Colonic mucosa (tissue), 4 donors: ENCODE measurements at regions not wholly inside any gene's neighbourhood (a gene's known extent, or its start where the extent isn't known, plus 50 kb on each side); places are given as distances from the start of the nearest gene placed in this dataset.
"Not testable (repeated sequence)": the region's sequence is repeated elsewhere in the genome, so short reads cannot be mapped to it uniquely, and the experiment has no call there.

Source experiments
- DNase-seq: peaks from one replicate; pipeline ENCODE4 v3.0.0-alpha.2; 2020
- H3K27ac ChIP-seq: fragments of 200-600 bp; one replicate; pipeline ENCODE4 v1.8.0; 2021
- H3K27me3 ChIP-seq: fragments of 200-600 bp; one replicate; pipeline ENCODE4 v1.8.0; 2021
- H3K36me3 ChIP-seq: fragments of 200-600 bp; one replicate; pipeline ENCODE4 v1.8.0; 2021
- H3K4me1 ChIP-seq: fragments of 200-600 bp; one replicate; pipeline ENCODE4 v1.8.0; 2021; ENCODE audit warnings: mild to moderate bottlenecking
- H3K4me3 ChIP-seq: fragments of 200-600 bp; one replicate; pipeline ENCODE4 v1.8.0; 2021
- H3K9ac ChIP-seq, 2 donors: one replicate each; pipeline ENCODE4 v1.7.0; 2013; ENCODE audit warnings: control low read depth in 2 of 2, low read depth in 2 of 2, low read length in 2 of 2
- H3K9me3 ChIP-seq: fragments of 200-600 bp; one replicate; pipeline ENCODE4 v1.8.0; 2021
- intact Hi-C: fragments of 100-400 bp; cut with DNase I; formaldehyde crosslinking; loops from one replicate; pipeline ENCODE4 v1.14.1; 2022
- TF ChIP-seq, protein P1 (sequence below): fragments of 200-600 bp; IDR thresholded peaks from one replicate; pipeline ENCODE4 v1.8.0; 2022; ENCODE audit warnings: antibody characterized with exemption, mild to moderate bottlenecking
- donor health status: healthy.
- donor health status: DM: no; HTN: no; CAD: no.
- donor health status: DM: no; HTN: no; CAD: no.

DNA sequence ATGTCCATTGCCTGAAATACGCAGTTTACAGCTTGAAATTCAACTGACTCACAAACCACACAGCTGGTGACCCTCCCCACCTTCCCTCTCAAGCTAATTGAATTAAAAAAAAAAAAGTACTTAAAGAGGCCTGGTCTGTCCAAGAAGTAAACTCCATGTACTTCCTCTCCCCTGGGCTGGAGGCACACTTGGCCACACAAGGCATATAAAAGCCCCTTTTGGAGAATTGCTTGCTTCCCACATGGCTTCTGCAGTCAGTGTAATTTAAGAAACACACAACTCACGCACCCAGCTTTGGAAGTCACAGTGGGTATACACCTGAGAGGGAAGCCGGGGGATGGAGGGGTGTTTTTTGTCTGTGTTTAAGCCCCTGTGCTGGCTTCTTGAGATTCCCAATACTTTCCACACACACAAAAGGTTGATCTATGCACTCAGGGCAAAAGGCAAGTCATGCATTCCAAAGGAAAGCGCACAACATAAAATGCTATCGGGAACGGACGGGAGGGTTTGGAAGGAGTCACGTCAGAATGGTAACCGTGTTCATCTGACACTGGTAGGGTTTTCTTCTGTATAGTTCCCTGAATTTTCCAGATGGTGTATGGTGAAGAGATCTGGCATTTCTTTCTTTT, 106.6 kb upstream of the ALDH1A3 start:
- H3K27me3 ChIP-seq, result no peaks in the 10 kb centered on the region
- H3K9ac ChIP-seq, result no peak overlapping the region
- no peaks in the 10 kb centered on the region for H3K9me3 ChIP-seq
- H3K36me3 ChIP-seq, result no peaks in the 10 kb centered on the region
- no peaks in the 10 kb centered on the region for H3K4me1 ChIP-seq
- H3K4me3 ChIP-seq, result no peak overlapping the region
- TF ChIP-seq, protein P1, sequence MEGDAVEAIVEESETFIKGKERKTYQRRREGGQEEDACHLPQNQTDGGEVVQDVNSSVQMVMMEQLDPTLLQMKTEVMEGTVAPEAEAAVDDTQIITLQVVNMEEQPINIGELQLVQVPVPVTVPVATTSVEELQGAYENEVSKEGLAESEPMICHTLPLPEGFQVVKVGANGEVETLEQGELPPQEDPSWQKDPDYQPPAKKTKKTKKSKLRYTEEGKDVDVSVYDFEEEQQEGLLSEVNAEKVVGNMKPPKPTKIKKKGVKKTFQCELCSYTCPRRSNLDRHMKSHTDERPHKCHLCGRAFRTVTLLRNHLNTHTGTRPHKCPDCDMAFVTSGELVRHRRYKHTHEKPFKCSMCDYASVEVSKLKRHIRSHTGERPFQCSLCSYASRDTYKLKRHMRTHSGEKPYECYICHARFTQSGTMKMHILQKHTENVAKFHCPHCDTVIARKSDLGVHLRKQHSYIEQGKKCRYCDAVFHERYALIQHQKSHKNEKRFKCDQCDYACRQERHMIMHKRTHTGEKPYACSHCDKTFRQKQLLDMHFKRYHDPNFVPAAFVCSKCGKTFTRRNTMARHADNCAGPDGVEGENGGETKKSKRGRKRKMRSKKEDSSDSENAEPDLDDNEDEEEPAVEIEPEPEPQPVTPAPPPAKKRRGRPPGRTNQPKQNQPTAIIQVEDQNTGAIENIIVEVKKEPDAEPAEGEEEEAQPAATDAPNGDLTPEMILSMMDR, result no peak
- intact Hi-C loops, result no loop called here
- H3K27ac ChIP-seq, result no peak overlapping the region
- DNase-seq, result peak; percentile 10

GRCh38 chr15:100774044-100774443, 105.6 kb upstream of the ALDH1A3 start:
- DNase-seq, result not testable (repeated sequence)

DNA sequence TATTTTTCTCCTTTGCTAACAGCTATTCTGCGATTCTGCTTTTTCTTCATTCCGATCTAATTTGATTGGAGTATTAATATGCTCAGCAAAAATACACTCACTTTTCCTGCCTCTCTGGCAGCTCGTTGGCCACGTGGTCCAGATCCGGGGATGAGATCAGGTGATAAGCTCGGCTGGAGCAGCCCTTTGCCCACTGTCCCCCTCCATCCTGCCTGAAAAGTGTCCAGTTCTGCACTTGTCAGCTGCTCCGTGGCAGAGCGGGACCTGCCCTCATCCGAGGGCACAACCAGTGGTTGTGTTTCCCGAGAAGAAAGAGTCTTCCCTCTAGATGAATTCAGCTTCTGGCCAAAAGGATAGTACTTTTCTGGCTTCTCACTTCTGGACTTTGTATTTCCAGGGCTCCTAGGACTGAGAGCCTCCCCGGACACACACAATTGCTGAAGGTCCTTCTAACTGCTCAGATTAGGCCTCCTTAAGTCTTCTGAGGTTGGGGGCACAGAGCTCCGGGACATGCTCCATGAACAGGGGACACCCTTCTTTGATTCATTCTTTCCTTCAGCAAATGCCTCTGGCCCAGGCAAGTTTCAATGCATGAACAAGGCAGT, 103.9 kb upstream of the ALDH1A3 start:
- peak; percentile 5 for DNase-seq
- intact Hi-C loops, result no loop called here

More at GRCh38 chr15:100774044-100774443, 105.6 kb upstream of the ALDH1A3 start:
- H3K4me3 ChIP-seq, H3K9me3 ChIP-seq, H3K27ac ChIP-seq, H3K4me1 ChIP-seq, H3K27me3 ChIP-seq, H3K9ac ChIP-seq, H3K36me3 ChIP-seq, intact Hi-C loops: not testable (repeated sequence)

GRCh38 chr15:100777821-100778220, 101.8 kb upstream of the ALDH1A3 start:
- H3K9ac ChIP-seq, result no peak overlapping the region
- H3K36me3 ChIP-seq, result no peaks in the 10 kb centered on the region
- H3K27me3 ChIP-seq, result no peaks in the 10 kb centered on the region
- DNase-seq, result no peak
- TF ChIP-seq, protein P1, result no peak
- no peak overlapping the region for H3K4me3 ChIP-seq
- intact Hi-C loops, result no loop called here
- H3K4me1 ChIP-seq, result no peaks in the 10 kb centered on the region
- no peak overlapping the region for H3K27ac ChIP-seq
- no peaks in the 10 kb centered on the region for H3K9me3 ChIP-seq

More for the DNA sequence above, 103.9 kb upstream of the ALDH1A3 start:
- Histone ChIP-seq H3K9me3 (no peaks in the 10 kb centered on the region), H3K4me1 (no peaks in the 10 kb centered on the region), H3K27me3 (no peaks in the 10 kb centered on the region), H3K4me3 (no peak overlapping the region), H3K9ac (no peak overlapping the region), H3K27ac (no peak overlapping the region), H3K36me3 (no peaks in the 10 kb centered on the region)
- TF ChIP-seq, protein P1, result no peak

- TF ChIP-seq, protein P1, result no peak
- no peaks in the 10 kb centered on the region for H3K9me3 ChIP-seq
- no peaks in the 10 kb centered on the region for H3K27me3 ChIP-seq
- H3K4me3 ChIP-seq, result no peak overlapping the region
- DNase-seq, result peak; percentile 10
- intact Hi-C loops, result no loop called here
- H3K27ac ChIP-seq, result no peak overlapping the region
- H3K4me1 ChIP-seq, result no peaks in the 10 kb centered on the region
- H3K36me3 ChIP-seq, result no peaks in the 10 kb centered on the region
- no peak overlapping the region for H3K9ac ChIP-seq
Observed at GRCh38 chr15:100778831-100779288, 100.8 kb upstream of the ALDH1A3 start.
